ENCODE measurements at regions not wholly inside any gene's neighbourhood (a gene's known extent, or its start where the extent isn't known, plus 50 kb on each side); places are given as distances from the start of the nearest gene placed in this dataset.
"Not testable (repeated sequence)": the region's sequence is repeated elsewhere in the genome, so short reads cannot be mapped to it uniquely, and the experiment has no call there.

DNA sequence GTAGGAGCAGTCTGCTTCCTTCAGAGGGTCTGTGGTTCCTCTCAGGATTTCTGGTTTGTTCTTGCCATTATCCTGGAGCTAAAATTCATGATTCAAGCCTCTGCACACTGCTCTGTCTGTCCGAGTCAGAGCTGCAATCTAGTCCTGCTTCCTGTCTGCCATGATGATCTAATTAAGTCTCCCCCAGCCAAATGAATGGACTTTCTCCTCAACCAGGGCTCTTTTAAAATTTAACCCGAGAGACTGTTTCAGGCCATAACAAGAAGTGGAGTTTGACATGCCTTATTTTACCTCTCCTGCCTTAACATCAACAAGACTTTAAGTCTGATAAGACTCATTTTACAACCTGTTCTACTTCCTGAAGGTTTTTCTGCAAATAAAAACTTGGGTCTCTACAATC is 1009.6 kb upstream of the DDX18 start:
- DNase-seq (ENCODE audit: low read depth in 1 of 2, low spot score in 2 of 2) (no peak), FAIRE-seq (no peak)
- H3K23me2 ChIP-seq (ENCODE audit: low read depth, low read length) = no peaks in the 10 kb centered on the region
- H3K4me1 ChIP-seq (replicated peaks in 1 of 4; ENCODE audit: control insufficient read depth in 3 of 4, insufficient read depth in 4 of 4, low read length in 3 of 4) = no peaks in the 10 kb centered on the region
- no peaks in the 10 kb centered on the region for H4K20me1 ChIP-seq (replicated peaks in 1 of 2; ENCODE audit: control insufficient read depth in 1 of 2, insufficient read depth in 2 of 2, low read length in 2 of 2)
- no peak overlapping the region for H3K27ac ChIP-seq (ENCODE audit: low read depth, low read length)
- no peak overlapping the region for H2AK5ac ChIP-seq (ENCODE audit: low read depth, low read length)
- no peak overlapping the region for H2BK12ac ChIP-seq (ENCODE audit: low read depth, low read length)
- H2BK20ac ChIP-seq (ENCODE audit: low read length) = no peak overlapping the region
- WGBS, 2 experiments (ENCODE audit: extremely low coverage in 1 of 2, insufficient coverage in 1 of 2, insufficient read length in 1 of 2, insufficient replicate concordance in 2 of 2, low coverage in 1 of 2, low lambda C conversion rate in 2 of 2, missing lambda C conversion rate in 1 of 2) = 91% methylated on average over 2 of the region's 2 CpGs; no CpG with 5 or more reads in 1 of the 2 experiments
- TF ChIP-seq, protein P1, sequence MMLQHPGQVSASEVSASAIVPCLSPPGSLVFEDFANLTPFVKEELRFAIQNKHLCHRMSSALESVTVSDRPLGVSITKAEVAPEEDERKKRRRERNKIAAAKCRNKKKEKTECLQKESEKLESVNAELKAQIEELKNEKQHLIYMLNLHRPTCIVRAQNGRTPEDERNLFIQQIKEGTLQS (IDR thresholded peaks at IDR 0.05; ENCODE audit: insufficient read depth, low read depth, low read length) = no peak
- H3K27me3 ChIP-seq (replicated peaks in 1 of 4; ENCODE audit: control insufficient read depth in 3 of 4, extremely low read depth in 1 of 4, insufficient read depth in 3 of 4, low read length in 3 of 4) = no peaks in the 10 kb centered on the region
- H2AFZ ChIP-seq (ENCODE audit: low read length) = no peak overlapping the region
- no peaks in the 10 kb centered on the region for H3K79me1 ChIP-seq (ENCODE audit: low read depth, low read length)
- H3K14ac ChIP-seq (ENCODE audit: insufficient read length) = no peak overlapping the region
- no peak overlapping the region for H2BK120ac ChIP-seq (replicated peaks; ENCODE audit: low read depth, low read length)
- H2BK5ac ChIP-seq (ENCODE audit: low read depth, low read length) = no peak overlapping the region
- H3K4me2 ChIP-seq (ENCODE audit: insufficient read depth in 1 of 2, low read depth in 2 of 2, low read length in 2 of 2) = no peak overlapping the region
- no peak overlapping the region for H3K4ac ChIP-seq (replicated peaks; ENCODE audit: insufficient read length, low read depth, low read length)
- no peak overlapping the region for H4K91ac ChIP-seq (replicated peaks; ENCODE audit: insufficient read length, low read length)
- CTCF ChIA-PET (ENCODE audit: partially characterized antibody) = interaction anchor here (0.6 kb wide), 1 partner anchor 29 kb away, joined by 3 read pairs; no protein-coding TSS in a partner anchor
- no peak overlapping the region for H3K23ac ChIP-seq (ENCODE audit: insufficient read length)
- no peaks in the 10 kb centered on the region; a peak in 1 of 8 replicates for H3K36me3 ChIP-seq (ENCODE audit: control insufficient read depth in 2 of 4, insufficient read depth in 4 of 4, low read length in 3 of 4)
- peak overlapping the region in 1 of 4 experiments; percentile 8; a peak in 1 of 7 replicates for H3K9ac ChIP-seq (replicated peaks in 1 of 4; ENCODE audit: extremely low read depth in 1 of 4, low read depth in 3 of 4, low read length in 3 of 4)
- H3K4me3 ChIP-seq (ENCODE audit: extremely low read depth in 1 of 4, insufficient read depth in 2 of 4, low read depth in 3 of 4, low read length in 4 of 4) = no peak overlapping the region
- POLR2A ChIA-PET (ENCODE audit: partially characterized antibody) = no interaction called here
- H3K56ac ChIP-seq (replicated peaks; ENCODE audit: insufficient read length, low read depth, low read length) = no peak overlapping the region
- no peak overlapping the region for H2BK15ac ChIP-seq (ENCODE audit: low read length)
- peaks cover 18 to 22% of the 10 kb centered on the region in 2 experiments for H3K9me3 ChIP-seq (ENCODE audit: insufficient read depth in 2 of 2, low read depth in 1 of 2, low read length in 1 of 2)
- H4K5ac ChIP-seq (ENCODE audit: insufficient read length, low read depth, low read length) = no peak overlapping the region
- H3K18ac ChIP-seq (ENCODE audit: extremely low read depth, low read length) = no peak overlapping the region
- no peaks in the 10 kb centered on the region for H3K79me2 ChIP-seq (ENCODE audit: control insufficient read depth in 1 of 2, insufficient read depth in 2 of 2, low read length in 2 of 2)
- no peak overlapping the region for H4K8ac ChIP-seq (ENCODE audit: extremely low read depth, insufficient read depth, low read length)

DNA sequence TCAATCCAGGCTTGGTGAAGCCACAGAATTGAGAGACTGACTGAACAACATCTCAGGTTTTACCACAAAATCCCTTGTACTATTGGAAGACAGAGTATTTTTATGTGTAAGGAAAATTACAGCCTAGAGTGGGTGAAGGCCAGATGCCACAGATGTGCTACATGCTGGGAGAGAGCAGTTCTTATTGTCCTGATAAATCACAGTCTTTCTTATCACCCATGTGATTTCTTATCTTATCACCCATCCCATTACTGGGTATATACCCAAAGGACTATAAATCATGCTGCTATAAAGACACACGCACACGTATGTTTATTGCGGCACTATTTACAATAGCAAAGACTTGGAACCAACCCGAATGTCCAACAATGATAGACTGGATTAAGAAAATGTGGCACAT is 1008.0 kb upstream of the DDX18 start:
- H3K79me1 ChIP-seq (ENCODE audit: low read depth, low read length); POLR2A ChIA-PET (ENCODE audit: partially characterized antibody): not testable (repeated sequence)
- CTCF ChIA-PET (ENCODE audit: partially characterized antibody) = interaction anchor here (1.1 kb wide), 1 partner anchor 9 kb away, joined by 3 read pairs; no protein-coding TSS in a partner anchor

More for the DNA sequence above, 1008.0 kb upstream of the DDX18 start:
- not testable (repeated sequence) for H3K27me3 ChIP-seq (replicated peaks in 1 of 4; ENCODE audit: control insufficient read depth in 3 of 4, extremely low read depth in 1 of 4, insufficient read depth in 3 of 4, low read length in 3 of 4); H2AFZ ChIP-seq (ENCODE audit: low read length); H3K23ac ChIP-seq (ENCODE audit: insufficient read length); H2BK20ac ChIP-seq (ENCODE audit: low read length); H2BK120ac ChIP-seq (replicated peaks; ENCODE audit: low read depth, low read length); H3K4ac ChIP-seq (replicated peaks; ENCODE audit: insufficient read length, low read depth, low read length); H3K9ac ChIP-seq (replicated peaks in 1 of 4; ENCODE audit: extremely low read depth in 1 of 4, low read depth in 3 of 4, low read length in 3 of 4); H3K4me3 ChIP-seq (ENCODE audit: extremely low read depth in 1 of 4, insufficient read depth in 2 of 4, low read depth in 3 of 4, low read length in 4 of 4); H3K79me2 ChIP-seq (ENCODE audit: control insufficient read depth in 1 of 2, insufficient read depth in 2 of 2, low read length in 2 of 2); H2BK12ac ChIP-seq (ENCODE audit: low read depth, low read length); FAIRE-seq; H3K4me1 ChIP-seq (replicated peaks in 1 of 4; ENCODE audit: control insufficient read depth in 3 of 4, insufficient read depth in 4 of 4, low read length in 3 of 4); H3K18ac ChIP-seq (ENCODE audit: extremely low read depth, low read length); H2AK5ac ChIP-seq (ENCODE audit: low read depth, low read length); H4K91ac ChIP-seq (replicated peaks; ENCODE audit: insufficient read length, low read length); H3K4me2 ChIP-seq (ENCODE audit: insufficient read depth in 1 of 2, low read depth in 2 of 2, low read length in 2 of 2); H3K56ac ChIP-seq (replicated peaks; ENCODE audit: insufficient read length, low read depth, low read length); H4K20me1 ChIP-seq (replicated peaks in 1 of 2; ENCODE audit: control insufficient read depth in 1 of 2, insufficient read depth in 2 of 2, low read length in 2 of 2); DNase-seq (ENCODE audit: low read depth in 1 of 2, low spot score in 2 of 2); H4K8ac ChIP-seq (ENCODE audit: extremely low read depth, insufficient read depth, low read length); H4K5ac ChIP-seq (ENCODE audit: insufficient read length, low read depth, low read length); H3K23me2 ChIP-seq (ENCODE audit: low read depth, low read length); H3K14ac ChIP-seq (ENCODE audit: insufficient read length); H2BK5ac ChIP-seq (ENCODE audit: low read depth, low read length); H2BK15ac ChIP-seq (ENCODE audit: low read length); H3K27ac ChIP-seq (ENCODE audit: low read depth, low read length); H3K36me3 ChIP-seq (ENCODE audit: control insufficient read depth in 2 of 4, insufficient read depth in 4 of 4, low read length in 3 of 4)
- H3K9me3 ChIP-seq (ENCODE audit: insufficient read depth in 2 of 2, low read depth in 1 of 2, low read length in 1 of 2) = peaks cover 18 to 20% of the 10 kb centered on the region in 2 experiments
- 90% methylated on average over 3 of the region's 4 CpGs; no CpG with 5 or more reads in 1 of the 2 experiments for WGBS, 2 experiments (ENCODE audit: extremely low coverage in 1 of 2, insufficient coverage in 1 of 2, insufficient read length in 1 of 2, insufficient replicate concordance in 2 of 2, low coverage in 1 of 2, low lambda C conversion rate in 2 of 2, missing lambda C conversion rate in 1 of 2)
